Coronary artery (tissue), 2 donors: ENCODE measurements at regions not wholly inside any gene's neighbourhood (a gene's known extent, or its start where the extent isn't known, plus 50 kb on each side); places are given as distances from the start of the nearest gene placed in this dataset.

Experiments
- DNase-seq: peaks from one replicate; pipeline ENCODE4 v3.0.0-alpha.2; 2017; ENCODE audit warnings: low spot score
- H3K27ac ChIP-seq, 2 donors: fragments of 200-600 bp; sonication (generic); one replicate each; pipeline ENCODE4 v1.5.1; 2016 to 2019
- H3K4me3 ChIP-seq: fragments of 200-600 bp; sonication (generic); 2 replicates; pipeline ENCODE4 v1.5.1; 2016; ENCODE audit warnings: mild to moderate bottlenecking, moderate library complexity
- CTCF ChIP-seq: fragments of 200-600 bp; sonication (generic); IDR thresholded peaks from one replicate; pipeline ENCODE4 v1.5.1; 2019; ENCODE audit warnings: antibody characterized with exemption

GRCh38 chr12:88251798-88252197, 109.7 kb downstream of the TMTC3 start:
- TF ChIP-seq CTCF: no peak
- DNase-seq: no peak
- no peak overlapping the region for H3K27ac ChIP-seq

GRCh38 chr12:88253371-88253978, 111.4 kb downstream of the TMTC3 start:
- H3K27ac ChIP-seq: no peak overlapping the region
- TF ChIP-seq CTCF: no peak
- H3K4me3 ChIP-seq: no peak overlapping the region
- no peak for DNase-seq

More at GRCh38 chr12:88251798-88252197, 109.7 kb downstream of the TMTC3 start:
- H3K4me3 ChIP-seq: no peak overlapping the region

- Histone ChIP-seq H3K27ac (no peak overlapping the region), H3K4me3 (no peak overlapping the region)
- no peak for TF ChIP-seq CTCF
- DNase-seq: no peak
These were observed 113.1 kb downstream of the TMTC3 start for GRCh38 chr12:88255224-88255623.

GRCh38 chr12:88255847-88256246, 113.7 kb downstream of the TMTC3 start:
- H3K4me3 ChIP-seq: no peak overlapping the region
- H3K27ac ChIP-seq: no peak overlapping the region
- DNase-seq: no peak
- TF ChIP-seq CTCF: no peak

- H3K27ac ChIP-seq: no peak overlapping the region
- no peak overlapping the region for H3K4me3 ChIP-seq
- no peak for DNase-seq
- no peak for TF ChIP-seq CTCF
These were observed 116.3 kb downstream of the TMTC3 start for GRCh38 chr12:88258396-88258795.

GRCh38 chr12:88266806-88267360, 124.8 kb downstream of the TMTC3 start:
- TF ChIP-seq CTCF: no peak
- no peak for DNase-seq
- Histone ChIP-seq H3K27ac (no peak overlapping the region), H3K4me3 (no peak overlapping the region)

- no peak for DNase-seq
- no peak for TF ChIP-seq CTCF
- Histone ChIP-seq H3K4me3 (no peak overlapping the region), H3K27ac (no peak overlapping the region)
These were observed 125.5 kb downstream of the TMTC3 start for GRCh38 chr12:88267630-88268029.
